ENCODE measurements at regions not wholly inside any gene's neighbourhood (a gene's known extent, or its start where the extent isn't known, plus 50 kb on each side); places are given as distances from the start of the nearest gene placed in this dataset.

DNA sequence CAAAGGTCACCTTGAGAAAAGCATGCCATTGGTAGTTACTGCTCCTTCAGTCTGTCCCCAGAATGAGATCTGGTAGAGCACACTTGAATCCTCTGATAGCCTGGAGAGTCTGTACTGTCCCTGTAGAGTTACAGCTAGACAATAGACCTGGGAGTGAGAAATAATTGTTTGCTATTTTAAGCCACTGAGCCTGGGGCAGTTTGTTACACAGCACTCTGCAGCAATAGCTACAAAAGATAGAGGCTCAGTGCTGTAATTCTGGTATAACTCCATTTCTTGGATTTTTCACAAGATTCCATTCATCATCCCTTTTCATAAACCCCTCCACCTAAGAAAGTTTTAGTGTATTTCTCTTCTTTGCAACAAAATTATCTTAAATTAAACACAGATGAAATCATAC, 242.7 kb upstream of the ARRDC4 start:
- TF ChIP-seq, protein P1, sequence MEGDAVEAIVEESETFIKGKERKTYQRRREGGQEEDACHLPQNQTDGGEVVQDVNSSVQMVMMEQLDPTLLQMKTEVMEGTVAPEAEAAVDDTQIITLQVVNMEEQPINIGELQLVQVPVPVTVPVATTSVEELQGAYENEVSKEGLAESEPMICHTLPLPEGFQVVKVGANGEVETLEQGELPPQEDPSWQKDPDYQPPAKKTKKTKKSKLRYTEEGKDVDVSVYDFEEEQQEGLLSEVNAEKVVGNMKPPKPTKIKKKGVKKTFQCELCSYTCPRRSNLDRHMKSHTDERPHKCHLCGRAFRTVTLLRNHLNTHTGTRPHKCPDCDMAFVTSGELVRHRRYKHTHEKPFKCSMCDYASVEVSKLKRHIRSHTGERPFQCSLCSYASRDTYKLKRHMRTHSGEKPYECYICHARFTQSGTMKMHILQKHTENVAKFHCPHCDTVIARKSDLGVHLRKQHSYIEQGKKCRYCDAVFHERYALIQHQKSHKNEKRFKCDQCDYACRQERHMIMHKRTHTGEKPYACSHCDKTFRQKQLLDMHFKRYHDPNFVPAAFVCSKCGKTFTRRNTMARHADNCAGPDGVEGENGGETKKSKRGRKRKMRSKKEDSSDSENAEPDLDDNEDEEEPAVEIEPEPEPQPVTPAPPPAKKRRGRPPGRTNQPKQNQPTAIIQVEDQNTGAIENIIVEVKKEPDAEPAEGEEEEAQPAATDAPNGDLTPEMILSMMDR (conservative IDR thresholded peaks at IDR 0.05; ENCODE audit: low read depth, low read length), result no peak
- no peak for TF ChIP-seq CHD1 (IDR thresholded peaks at IDR 0.05; ENCODE audit: low read depth, low read length)
- TF ChIP-seq POLR2A (IDR thresholded peaks at IDR 0.05; ENCODE audit: low read depth, low read length), result no peak
- no peak for TF ChIP-seq FOS (IDR thresholded peaks at IDR 0.05; ENCODE audit: low read depth, low read length)
- no peak for TF ChIP-seq SMC3 (IDR thresholded peaks at IDR 0.05; ENCODE audit: low read depth, low read length)
- no peak for TF ChIP-seq RFX5 (IDR thresholded peaks at IDR 0.05; ENCODE audit: low read depth, low read length)
- TF ChIP-seq, protein P2, sequence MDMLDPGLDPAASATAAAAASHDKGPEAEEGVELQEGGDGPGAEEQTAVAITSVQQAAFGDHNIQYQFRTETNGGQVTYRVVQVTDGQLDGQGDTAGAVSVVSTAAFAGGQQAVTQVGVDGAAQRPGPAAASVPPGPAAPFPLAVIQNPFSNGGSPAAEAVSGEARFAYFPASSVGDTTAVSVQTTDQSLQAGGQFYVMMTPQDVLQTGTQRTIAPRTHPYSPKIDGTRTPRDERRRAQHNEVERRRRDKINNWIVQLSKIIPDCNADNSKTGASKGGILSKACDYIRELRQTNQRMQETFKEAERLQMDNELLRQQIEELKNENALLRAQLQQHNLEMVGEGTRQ (IDR thresholded peaks at IDR 0.05; ENCODE audit: low read depth, low read length), result no peak
- no peak for TF ChIP-seq MXI1 (IDR thresholded peaks at IDR 0.05; ENCODE audit: borderline replicate concordance, low read depth, low read length)
- TF ChIP-seq, protein P3, sequence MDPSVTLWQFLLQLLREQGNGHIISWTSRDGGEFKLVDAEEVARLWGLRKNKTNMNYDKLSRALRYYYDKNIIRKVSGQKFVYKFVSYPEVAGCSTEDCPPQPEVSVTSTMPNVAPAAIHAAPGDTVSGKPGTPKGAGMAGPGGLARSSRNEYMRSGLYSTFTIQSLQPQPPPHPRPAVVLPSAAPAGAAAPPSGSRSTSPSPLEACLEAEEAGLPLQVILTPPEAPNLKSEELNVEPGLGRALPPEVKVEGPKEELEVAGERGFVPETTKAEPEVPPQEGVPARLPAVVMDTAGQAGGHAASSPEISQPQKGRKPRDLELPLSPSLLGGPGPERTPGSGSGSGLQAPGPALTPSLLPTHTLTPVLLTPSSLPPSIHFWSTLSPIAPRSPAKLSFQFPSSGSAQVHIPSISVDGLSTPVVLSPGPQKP (IDR thresholded peaks at IDR 0.05; ENCODE audit: borderline replicate concordance, low read depth, low read length), result no peak

Measured in IMR-90 (cell line).